ENCODE measurements at regions not wholly inside any gene's neighbourhood (a gene's known extent, or its start where the extent isn't known, plus 50 kb on each side); places are given as distances from the start of the nearest gene placed in this dataset.

DNA sequence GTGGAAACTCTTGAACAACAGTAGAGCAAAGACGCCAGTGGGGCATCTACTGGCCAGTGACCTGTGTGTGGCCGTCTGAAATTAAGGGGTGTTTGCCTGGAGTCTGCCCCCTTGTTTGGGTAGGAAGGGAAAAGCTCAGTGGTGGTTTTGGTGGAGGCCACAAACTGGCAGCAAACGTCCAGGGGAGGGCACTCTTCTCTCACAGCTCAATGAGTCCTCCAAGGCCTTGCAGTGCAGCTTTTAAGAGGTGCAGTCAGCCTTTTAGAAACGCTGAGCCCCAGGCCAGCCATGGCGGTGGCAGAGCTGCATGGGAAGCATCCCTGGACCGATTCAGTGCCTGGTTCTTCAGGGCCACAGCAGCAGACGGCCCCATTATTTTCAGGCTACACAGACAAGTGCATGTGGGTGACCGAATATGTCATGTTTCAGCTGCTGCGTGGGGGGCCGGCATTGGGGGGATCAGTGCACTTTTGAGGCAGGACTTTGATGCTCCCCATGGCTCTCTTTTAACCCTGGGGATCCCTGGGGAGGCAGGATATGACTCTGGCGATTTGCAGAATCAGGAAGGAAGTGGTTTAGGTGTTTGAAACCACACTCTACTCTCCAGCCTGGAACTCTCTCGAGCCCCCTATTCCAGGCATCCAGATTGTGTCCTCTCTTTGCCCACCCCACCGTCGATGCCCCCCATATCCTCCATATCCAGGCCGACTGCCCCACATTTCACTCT lies 414.0 kb downstream of the PRDM2 start:
- TF ChIP-seq TEAD4 (IDR thresholded peaks at IDR 0.05) (no peak), YY1 (IDR thresholded peaks at IDR 0.05; ENCODE audit: low read depth) (no peak), ZBTB7A (IDR thresholded peaks at IDR 0.05; ENCODE audit: low read depth) (no peak), CEBPB (IDR thresholded peaks at IDR 0.05) (no peak), FOXM1 (IDR thresholded peaks at IDR 0.05; ENCODE audit: borderline replicate concordance, low read depth) (no peak), CREB1 (IDR thresholded peaks at IDR 0.05; ENCODE audit: low read depth) (no peak), EP300 (IDR thresholded peaks at IDR 0.05; ENCODE audit: borderline replicate concordance) (no peak), TCF12 (IDR thresholded peaks at IDR 0.05; ENCODE audit: low read depth) (no peak), RAD21 (IDR thresholded peaks at IDR 0.05; ENCODE audit: low read depth) (peak; percentile 32; the same call in 1 of the 2 replicates), TAF1 (IDR thresholded peaks at IDR 0.05; ENCODE audit: low read depth) (no peak)
- TF ChIP-seq, protein P1, sequence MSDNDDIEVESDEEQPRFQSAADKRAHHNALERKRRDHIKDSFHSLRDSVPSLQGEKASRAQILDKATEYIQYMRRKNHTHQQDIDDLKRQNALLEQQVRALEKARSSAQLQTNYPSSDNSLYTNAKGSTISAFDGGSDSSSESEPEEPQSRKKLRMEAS (IDR thresholded peaks at IDR 0.05), result no peak
- TF ChIP-seq, protein P2, sequence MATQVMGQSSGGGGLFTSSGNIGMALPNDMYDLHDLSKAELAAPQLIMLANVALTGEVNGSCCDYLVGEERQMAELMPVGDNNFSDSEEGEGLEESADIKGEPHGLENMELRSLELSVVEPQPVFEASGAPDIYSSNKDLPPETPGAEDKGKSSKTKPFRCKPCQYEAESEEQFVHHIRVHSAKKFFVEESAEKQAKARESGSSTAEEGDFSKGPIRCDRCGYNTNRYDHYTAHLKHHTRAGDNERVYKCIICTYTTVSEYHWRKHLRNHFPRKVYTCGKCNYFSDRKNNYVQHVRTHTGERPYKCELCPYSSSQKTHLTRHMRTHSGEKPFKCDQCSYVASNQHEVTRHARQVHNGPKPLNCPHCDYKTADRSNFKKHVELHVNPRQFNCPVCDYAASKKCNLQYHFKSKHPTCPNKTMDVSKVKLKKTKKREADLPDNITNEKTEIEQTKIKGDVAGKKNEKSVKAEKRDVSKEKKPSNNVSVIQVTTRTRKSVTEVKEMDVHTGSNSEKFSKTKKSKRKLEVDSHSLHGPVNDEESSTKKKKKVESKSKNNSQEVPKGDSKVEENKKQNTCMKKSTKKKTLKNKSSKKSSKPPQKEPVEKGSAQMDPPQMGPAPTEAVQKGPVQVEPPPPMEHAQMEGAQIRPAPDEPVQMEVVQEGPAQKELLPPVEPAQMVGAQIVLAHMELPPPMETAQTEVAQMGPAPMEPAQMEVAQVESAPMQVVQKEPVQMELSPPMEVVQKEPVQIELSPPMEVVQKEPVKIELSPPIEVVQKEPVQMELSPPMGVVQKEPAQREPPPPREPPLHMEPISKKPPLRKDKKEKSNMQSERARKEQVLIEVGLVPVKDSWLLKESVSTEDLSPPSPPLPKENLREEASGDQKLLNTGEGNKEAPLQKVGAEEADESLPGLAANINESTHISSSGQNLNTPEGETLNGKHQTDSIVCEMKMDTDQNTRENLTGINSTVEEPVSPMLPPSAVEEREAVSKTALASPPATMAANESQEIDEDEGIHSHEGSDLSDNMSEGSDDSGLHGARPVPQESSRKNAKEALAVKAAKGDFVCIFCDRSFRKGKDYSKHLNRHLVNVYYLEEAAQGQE (IDR thresholded peaks at IDR 0.05; ENCODE audit: low read depth), result no peak
- TF ChIP-seq, protein P3, sequence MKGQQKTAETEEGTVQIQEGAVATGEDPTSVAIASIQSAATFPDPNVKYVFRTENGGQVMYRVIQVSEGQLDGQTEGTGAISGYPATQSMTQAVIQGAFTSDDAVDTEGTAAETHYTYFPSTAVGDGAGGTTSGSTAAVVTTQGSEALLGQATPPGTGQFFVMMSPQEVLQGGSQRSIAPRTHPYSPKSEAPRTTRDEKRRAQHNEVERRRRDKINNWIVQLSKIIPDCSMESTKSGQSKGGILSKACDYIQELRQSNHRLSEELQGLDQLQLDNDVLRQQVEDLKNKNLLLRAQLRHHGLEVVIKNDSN (IDR thresholded peaks at IDR 0.05), result no peak
